Panc1 (cell line): ENCODE measurements at regions not wholly inside any gene's neighbourhood (a gene's known extent, or its start where the extent isn't known, plus 50 kb on each side); places are given as distances from the start of the nearest gene placed in this dataset.

Experiments used
- POLR2AphosphoS5 ChIP-seq: IDR thresholded peaks from 2 replicates; pipeline ENCODE4 v1.6.1; 2012; ENCODE audit warnings: mild to moderate bottlenecking, low read depth, low read length, moderate library complexity
- SIN3A ChIP-seq: IDR thresholded peaks from 2 replicates; pipeline ENCODE4 v1.6.1; 2012; ENCODE audit warnings: low read depth, mild to moderate bottlenecking, low read length, moderate library complexity, borderline replicate concordance; ENCODE audit not compliant: insufficient read depth
- TCF7L2 ChIP-seq: IDR thresholded peaks from 2 replicates; pipeline ENCODE4 v1.6.1; 2011; ENCODE audit warnings: mild to moderate bottlenecking, low read depth, low read length, inconsistent platforms
- TF ChIP-seq, protein P1 (sequence below), 2 experiments: IDR thresholded peaks; 2 replicates each; pipeline ENCODE4 v1.6.1; 2011 to 2012; ENCODE audit warnings: low read depth in 2 of 2, control low read depth in 1 of 2, low read length in 1 of 2, mild to moderate bottlenecking in 1 of 2, moderate library complexity in 1 of 2; ENCODE audit not compliant: insufficient read depth in 1 of 2
- TF ChIP-seq, protein P2 (sequence below): fragments of 450-650 bp; IDR thresholded peaks from 2 replicates; pipeline ENCODE4 v1.5.1; 2017; ENCODE audit warnings: mild to moderate bottlenecking

GRCh38 chrX:139049465-139049864, 337.9 kb upstream of the FGF13 start:
- TF ChIP-seq, protein P1, sequence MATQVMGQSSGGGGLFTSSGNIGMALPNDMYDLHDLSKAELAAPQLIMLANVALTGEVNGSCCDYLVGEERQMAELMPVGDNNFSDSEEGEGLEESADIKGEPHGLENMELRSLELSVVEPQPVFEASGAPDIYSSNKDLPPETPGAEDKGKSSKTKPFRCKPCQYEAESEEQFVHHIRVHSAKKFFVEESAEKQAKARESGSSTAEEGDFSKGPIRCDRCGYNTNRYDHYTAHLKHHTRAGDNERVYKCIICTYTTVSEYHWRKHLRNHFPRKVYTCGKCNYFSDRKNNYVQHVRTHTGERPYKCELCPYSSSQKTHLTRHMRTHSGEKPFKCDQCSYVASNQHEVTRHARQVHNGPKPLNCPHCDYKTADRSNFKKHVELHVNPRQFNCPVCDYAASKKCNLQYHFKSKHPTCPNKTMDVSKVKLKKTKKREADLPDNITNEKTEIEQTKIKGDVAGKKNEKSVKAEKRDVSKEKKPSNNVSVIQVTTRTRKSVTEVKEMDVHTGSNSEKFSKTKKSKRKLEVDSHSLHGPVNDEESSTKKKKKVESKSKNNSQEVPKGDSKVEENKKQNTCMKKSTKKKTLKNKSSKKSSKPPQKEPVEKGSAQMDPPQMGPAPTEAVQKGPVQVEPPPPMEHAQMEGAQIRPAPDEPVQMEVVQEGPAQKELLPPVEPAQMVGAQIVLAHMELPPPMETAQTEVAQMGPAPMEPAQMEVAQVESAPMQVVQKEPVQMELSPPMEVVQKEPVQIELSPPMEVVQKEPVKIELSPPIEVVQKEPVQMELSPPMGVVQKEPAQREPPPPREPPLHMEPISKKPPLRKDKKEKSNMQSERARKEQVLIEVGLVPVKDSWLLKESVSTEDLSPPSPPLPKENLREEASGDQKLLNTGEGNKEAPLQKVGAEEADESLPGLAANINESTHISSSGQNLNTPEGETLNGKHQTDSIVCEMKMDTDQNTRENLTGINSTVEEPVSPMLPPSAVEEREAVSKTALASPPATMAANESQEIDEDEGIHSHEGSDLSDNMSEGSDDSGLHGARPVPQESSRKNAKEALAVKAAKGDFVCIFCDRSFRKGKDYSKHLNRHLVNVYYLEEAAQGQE (IDR thresholded peaks at IDR 0.05; ENCODE audit: insufficient read depth in 1 of 2, low read depth in 2 of 2, low read length in 1 of 2) = no peak
- TF ChIP-seq, protein P2, sequence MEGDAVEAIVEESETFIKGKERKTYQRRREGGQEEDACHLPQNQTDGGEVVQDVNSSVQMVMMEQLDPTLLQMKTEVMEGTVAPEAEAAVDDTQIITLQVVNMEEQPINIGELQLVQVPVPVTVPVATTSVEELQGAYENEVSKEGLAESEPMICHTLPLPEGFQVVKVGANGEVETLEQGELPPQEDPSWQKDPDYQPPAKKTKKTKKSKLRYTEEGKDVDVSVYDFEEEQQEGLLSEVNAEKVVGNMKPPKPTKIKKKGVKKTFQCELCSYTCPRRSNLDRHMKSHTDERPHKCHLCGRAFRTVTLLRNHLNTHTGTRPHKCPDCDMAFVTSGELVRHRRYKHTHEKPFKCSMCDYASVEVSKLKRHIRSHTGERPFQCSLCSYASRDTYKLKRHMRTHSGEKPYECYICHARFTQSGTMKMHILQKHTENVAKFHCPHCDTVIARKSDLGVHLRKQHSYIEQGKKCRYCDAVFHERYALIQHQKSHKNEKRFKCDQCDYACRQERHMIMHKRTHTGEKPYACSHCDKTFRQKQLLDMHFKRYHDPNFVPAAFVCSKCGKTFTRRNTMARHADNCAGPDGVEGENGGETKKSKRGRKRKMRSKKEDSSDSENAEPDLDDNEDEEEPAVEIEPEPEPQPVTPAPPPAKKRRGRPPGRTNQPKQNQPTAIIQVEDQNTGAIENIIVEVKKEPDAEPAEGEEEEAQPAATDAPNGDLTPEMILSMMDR = no peak
- TF ChIP-seq POLR2AphosphoS5 = no peak
- no peak for TF ChIP-seq SIN3A
- TF ChIP-seq TCF7L2 = no peak
